Body of pancreas (tissue), 4 donors: ENCODE measurements at regions not wholly inside any gene's neighbourhood (a gene's known extent, or its start where the extent isn't known, plus 50 kb on each side); places are given as distances from the start of the nearest gene placed in this dataset.

Experiments
- ATAC-seq: fragments of 150-250 bp; one replicate; pipeline ENCODE4 v1.9.1; 2016
- DNase-seq, 4 donors: peaks; one replicate each; pipeline ENCODE4 v3.0.0-alpha.2; 2019
- H3K27ac ChIP-seq, 4 donors: fragments of 200-600 bp; sonication (generic); 1 replicate in 3 of 4; 2 replicates in 1 of 4; pipeline versions ENCODE4 v1.5.1 to v1.6.1; 2016 to 2019; ENCODE audit warnings: mild to moderate bottlenecking in 1 of 4, mixed read lengths in 1 of 4, moderate library complexity in 1 of 4
- H3K27me3 ChIP-seq, 2 donors: fragments of 200-600 bp; sonication (generic); one replicate each; pipeline ENCODE4 v1.6.0; 2016; ENCODE audit warnings: mild to moderate bottlenecking in 1 of 2
- H3K36me3 ChIP-seq, 2 donors: fragments of 200-600 bp; sonication (generic); replicated peaks in 1 of 2; 2 replicates each; pipeline ENCODE4 v1.5.1; 2016; ENCODE audit warnings: low read depth in 2 of 2; ENCODE audit not compliant: insufficient read depth in 1 of 2
- H3K4me1 ChIP-seq: fragments of 200-600 bp; sonication (generic); one replicate; pipeline ENCODE4 v1.6.0; 2016
- H3K4me3 ChIP-seq, 2 donors: fragments of 200-600 bp; sonication (generic); 1 replicate in 1 of 2; 2 replicates in 1 of 2; pipeline ENCODE4 v1.5.1; 2016 to 2019
- H3K9me3 ChIP-seq, 3 donors: fragments of 200-600 bp; sonication (generic); 1 replicate in 2 of 3; 2 replicates in 1 of 3; pipeline ENCODE4 v1.5.1; 2016
- POLR2A ChIP-seq, 3 donors: fragments of 450-650 bp; IDR thresholded peaks; one replicate each; pipeline ENCODE4 v1.6.1; 2016; ENCODE audit warnings: antibody characterized with exemption in 3 of 3, mild to moderate bottlenecking in 2 of 3
- WGBS, 2 donors: methylation state at CpG; one replicate each; pipeline ENCODE4 v1.1.5; 2017; 5-methylcytosine and 5-hydroxymethylcytosine counted together
- intact Hi-C: fragments of 100-400 bp; cut with DNase I; formaldehyde crosslinking; loops from one replicate; pipeline ENCODE4 v1.15.1; 2023
- TF ChIP-seq, protein P1 (sequence below), 7 experiments: fragments of 450-650 bp in 4 of 7; fragments of 200-600 bp in 3 of 7; sonication (generic) in 3 of 7; IDR thresholded peaks; one replicate each; pipeline ENCODE4 v1.5.1; 2016 to 2019; ENCODE audit warnings: antibody characterized with exemption in 7 of 7

DNA sequence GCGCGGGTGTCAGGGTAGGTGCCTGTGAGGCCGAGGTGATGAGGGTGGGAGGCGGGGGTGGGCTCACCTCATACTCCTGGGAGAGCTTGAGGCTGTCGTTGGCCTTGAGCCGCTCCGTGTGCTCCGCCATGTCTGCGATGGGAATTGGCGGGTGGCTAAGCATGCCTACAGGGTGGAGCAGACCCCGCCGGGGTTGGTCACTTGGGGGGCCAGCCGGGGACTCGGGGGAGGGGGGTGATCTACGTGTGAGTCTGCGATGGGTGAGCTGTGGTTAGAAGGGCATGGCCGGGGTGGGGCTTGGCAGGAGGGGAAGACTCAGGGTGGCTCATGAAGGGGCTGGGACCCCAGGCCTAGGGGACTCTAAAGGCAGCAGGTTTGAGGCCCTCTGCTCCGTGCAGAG, 125.2 kb downstream of the PTPRS start:
- H3K9me3 ChIP-seq = no peaks in the 10 kb centered on the region
- peaks cover 0 to 47% of the 10 kb centered on the region in 2 donors for H3K36me3 ChIP-seq
- intact Hi-C loops = no loop called here
- H3K27me3 ChIP-seq = no peaks in the 10 kb centered on the region
- no peak for ATAC-seq
- H3K27ac ChIP-seq = no peak overlapping the region
- no peak for DNase-seq
- H3K4me3 ChIP-seq = no peak overlapping the region
- H3K4me1 ChIP-seq = no peaks in the 10 kb centered on the region
- TF ChIP-seq, protein P1, sequence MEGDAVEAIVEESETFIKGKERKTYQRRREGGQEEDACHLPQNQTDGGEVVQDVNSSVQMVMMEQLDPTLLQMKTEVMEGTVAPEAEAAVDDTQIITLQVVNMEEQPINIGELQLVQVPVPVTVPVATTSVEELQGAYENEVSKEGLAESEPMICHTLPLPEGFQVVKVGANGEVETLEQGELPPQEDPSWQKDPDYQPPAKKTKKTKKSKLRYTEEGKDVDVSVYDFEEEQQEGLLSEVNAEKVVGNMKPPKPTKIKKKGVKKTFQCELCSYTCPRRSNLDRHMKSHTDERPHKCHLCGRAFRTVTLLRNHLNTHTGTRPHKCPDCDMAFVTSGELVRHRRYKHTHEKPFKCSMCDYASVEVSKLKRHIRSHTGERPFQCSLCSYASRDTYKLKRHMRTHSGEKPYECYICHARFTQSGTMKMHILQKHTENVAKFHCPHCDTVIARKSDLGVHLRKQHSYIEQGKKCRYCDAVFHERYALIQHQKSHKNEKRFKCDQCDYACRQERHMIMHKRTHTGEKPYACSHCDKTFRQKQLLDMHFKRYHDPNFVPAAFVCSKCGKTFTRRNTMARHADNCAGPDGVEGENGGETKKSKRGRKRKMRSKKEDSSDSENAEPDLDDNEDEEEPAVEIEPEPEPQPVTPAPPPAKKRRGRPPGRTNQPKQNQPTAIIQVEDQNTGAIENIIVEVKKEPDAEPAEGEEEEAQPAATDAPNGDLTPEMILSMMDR (IDR thresholded peaks at IDR 0.05) = no peak
- TF ChIP-seq POLR2A (IDR thresholded peaks at IDR 0.05) = no peak
- WGBS, 2 donors = 85 to 94% methylated on average over 7 to 12 of the region's 18 CpGs

DNA sequence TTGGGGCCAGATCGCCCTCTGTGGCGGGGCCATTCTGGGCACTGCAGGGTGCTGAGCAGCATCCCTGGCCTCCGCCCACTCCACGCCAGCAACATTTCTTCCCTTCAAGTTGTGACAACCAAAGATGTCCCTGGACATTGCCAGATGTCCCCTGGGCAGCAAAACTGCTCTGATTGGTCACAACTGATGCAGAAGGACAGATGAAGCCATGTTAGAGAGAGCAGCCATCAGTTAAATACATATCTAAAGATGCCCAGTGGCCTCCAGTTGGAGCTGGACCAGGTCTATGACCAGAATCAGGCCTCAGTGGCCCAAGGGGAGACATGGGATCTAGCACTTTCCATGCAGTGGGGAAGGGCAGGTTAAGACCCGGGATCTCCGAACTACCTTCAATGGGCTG, 125.7 kb downstream of the PTPRS start:
- no peak overlapping the region for H3K27ac ChIP-seq
- H3K9me3 ChIP-seq = no peaks in the 10 kb centered on the region
- peaks cover 0 to 51% of the 10 kb centered on the region in 2 donors for H3K36me3 ChIP-seq
- no peaks in the 10 kb centered on the region for H3K27me3 ChIP-seq
- 89 to 97% methylated on average over 3 to 6 of the region's 6 CpGs for WGBS, 2 donors
- TF ChIP-seq, protein P1 (IDR thresholded peaks at IDR 0.05) = no peak
- no peak for TF ChIP-seq POLR2A (IDR thresholded peaks at IDR 0.05)
- no peaks in the 10 kb centered on the region for H3K4me1 ChIP-seq
- no peak overlapping the region for H3K4me3 ChIP-seq
- intact Hi-C loops = no loop called here
- DNase-seq (no peak), ATAC-seq (no peak)

DNA sequence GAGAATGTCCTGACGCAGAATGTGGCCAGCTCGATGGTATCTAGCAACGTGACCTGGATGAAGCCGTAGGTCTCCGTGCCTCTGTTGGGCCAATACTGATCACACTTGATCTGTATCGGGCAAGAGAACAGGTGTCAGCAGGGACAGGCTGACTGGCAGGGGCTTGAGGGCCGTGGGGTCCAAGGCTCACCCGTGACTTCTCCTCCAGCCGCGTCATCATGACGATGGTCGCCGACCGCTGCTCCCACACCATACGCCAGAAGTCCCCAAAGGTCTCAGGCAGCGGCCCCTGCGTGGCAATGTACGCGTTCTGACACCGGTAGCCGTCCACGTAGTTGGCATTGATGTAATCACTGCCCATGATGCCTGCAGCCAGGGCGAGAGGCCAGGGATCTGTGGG, 126.2 kb downstream of the PTPRS start:
- Histone ChIP-seq H3K36me3 (peaks cover 0 to 51% of the 10 kb centered on the region in 2 donors), H3K27ac (no peak overlapping the region), H3K9me3 (no peaks in the 10 kb centered on the region), H3K4me3 (no peak overlapping the region), H3K4me1 (no peaks in the 10 kb centered on the region), H3K27me3 (no peaks in the 10 kb centered on the region)
- TF ChIP-seq, protein P1 (IDR thresholded peaks at IDR 0.05) = no peak
- TF ChIP-seq POLR2A (IDR thresholded peaks at IDR 0.05) = no peak
- intact Hi-C loops = no loop called here
- ATAC-seq (no peak), DNase-seq (no peak)
- WGBS, 2 donors = 96 to 97% methylated on average over 16 to 23 of the region's 23 CpGs

DNA sequence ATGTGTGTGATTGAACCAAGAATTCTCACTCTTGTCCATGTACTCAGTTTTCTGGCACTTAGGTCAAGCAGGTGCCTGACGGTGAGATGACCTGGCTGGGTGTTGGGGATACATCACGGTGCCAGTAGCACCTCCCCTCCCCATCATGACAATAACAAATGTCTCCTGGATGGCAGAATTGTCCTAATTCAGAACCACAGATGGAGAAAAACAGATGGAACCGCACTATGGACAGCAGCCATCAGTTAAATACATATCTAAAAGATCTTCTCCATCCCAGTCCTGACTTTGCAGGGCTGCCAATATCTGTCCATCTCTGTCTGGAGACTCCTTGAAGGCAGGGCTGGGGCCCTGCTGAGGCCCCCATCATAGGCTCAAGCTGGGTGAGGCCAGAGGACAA, 126.9 kb downstream of the PTPRS start:
- no peaks in the 10 kb centered on the region for H3K27me3 ChIP-seq
- intact Hi-C loops = no loop called here
- no peak overlapping the region for H3K27ac ChIP-seq
- H3K4me3 ChIP-seq = no peak overlapping the region
- no peaks in the 10 kb centered on the region for H3K4me1 ChIP-seq
- WGBS, 2 donors = 96% methylated on average over 3 of the region's 3 CpGs; no CpG with 5 or more reads in 1 of the 2 donors
- no peak for ATAC-seq
- TF ChIP-seq, protein P1 (IDR thresholded peaks at IDR 0.05) = no peak
- TF ChIP-seq POLR2A (IDR thresholded peaks at IDR 0.05) = no peak
- no peak for DNase-seq
- H3K9me3 ChIP-seq = no peaks in the 10 kb centered on the region
- H3K36me3 ChIP-seq = peaks cover 0 to 49% of the 10 kb centered on the region in 2 donors

DNA sequence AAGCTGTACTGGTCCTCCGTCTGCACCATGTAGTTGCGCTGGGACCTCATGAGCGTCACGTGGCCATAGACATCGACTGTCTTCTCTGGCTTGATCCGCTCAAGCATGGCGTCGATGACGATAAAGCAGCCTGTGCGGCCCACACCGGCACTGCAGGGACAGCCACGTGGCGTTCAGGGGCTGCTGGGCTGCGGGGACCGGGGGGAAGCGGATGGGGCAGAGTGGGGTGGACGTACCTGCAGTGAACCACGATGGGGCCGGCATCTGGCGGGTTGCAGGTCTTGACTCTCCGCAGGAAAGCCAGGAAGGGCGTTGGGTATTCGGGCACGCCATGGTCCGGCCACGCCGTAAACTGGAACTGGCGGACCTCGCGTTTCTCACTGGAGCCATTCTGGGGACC, 128.5 kb downstream of the PTPRS start:
- no peaks in the 10 kb centered on the region for H3K9me3 ChIP-seq
- H3K27ac ChIP-seq = no peak overlapping the region
- no peaks in the 10 kb centered on the region for H3K27me3 ChIP-seq
- intact Hi-C loops = no loop called here
- no peak for TF ChIP-seq POLR2A (IDR thresholded peaks at IDR 0.05)
- TF ChIP-seq, protein P1 (IDR thresholded peaks at IDR 0.05) = no peak
- DNase-seq (no peak), ATAC-seq (no peak)
- no peaks in the 10 kb centered on the region for H3K4me1 ChIP-seq
- 92 to 100% methylated on average over 11 to 30 of the region's 30 CpGs for WGBS, 2 donors
- H3K4me3 ChIP-seq = no peak overlapping the region
- H3K36me3 ChIP-seq = peaks cover 0 to 36% of the 10 kb centered on the region in 2 donors
